ENCODE measurements at regions not wholly inside any gene's neighbourhood (a gene's known extent, or its start where the extent isn't known, plus 50 kb on each side); places are given as distances from the start of the nearest gene placed in this dataset.

DNA sequence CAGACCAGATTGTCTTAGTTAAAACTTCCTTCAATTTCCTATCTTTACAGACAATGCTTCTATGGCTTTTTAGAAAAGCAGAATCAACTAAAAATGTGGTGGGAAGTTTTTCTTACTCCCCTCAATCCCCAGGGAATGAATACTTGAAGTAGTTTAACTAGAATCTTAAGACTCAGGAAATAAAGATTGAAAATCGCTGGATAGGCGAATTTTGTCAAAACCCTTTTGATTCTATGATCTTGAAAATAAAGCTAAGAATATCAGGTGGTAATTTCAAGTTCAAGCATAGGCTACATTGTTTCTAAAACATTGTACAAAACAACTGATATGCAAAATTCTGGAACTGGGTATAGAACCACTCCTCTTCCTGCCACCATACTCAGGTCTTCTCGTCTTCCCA, 276.5 kb upstream of the GK2 start:
- no peak for TF ChIP-seq EZH2 (IDR thresholded peaks at IDR 0.05; ENCODE audit: low read length, missing control alignments)
- TF ChIP-seq, protein P1, sequence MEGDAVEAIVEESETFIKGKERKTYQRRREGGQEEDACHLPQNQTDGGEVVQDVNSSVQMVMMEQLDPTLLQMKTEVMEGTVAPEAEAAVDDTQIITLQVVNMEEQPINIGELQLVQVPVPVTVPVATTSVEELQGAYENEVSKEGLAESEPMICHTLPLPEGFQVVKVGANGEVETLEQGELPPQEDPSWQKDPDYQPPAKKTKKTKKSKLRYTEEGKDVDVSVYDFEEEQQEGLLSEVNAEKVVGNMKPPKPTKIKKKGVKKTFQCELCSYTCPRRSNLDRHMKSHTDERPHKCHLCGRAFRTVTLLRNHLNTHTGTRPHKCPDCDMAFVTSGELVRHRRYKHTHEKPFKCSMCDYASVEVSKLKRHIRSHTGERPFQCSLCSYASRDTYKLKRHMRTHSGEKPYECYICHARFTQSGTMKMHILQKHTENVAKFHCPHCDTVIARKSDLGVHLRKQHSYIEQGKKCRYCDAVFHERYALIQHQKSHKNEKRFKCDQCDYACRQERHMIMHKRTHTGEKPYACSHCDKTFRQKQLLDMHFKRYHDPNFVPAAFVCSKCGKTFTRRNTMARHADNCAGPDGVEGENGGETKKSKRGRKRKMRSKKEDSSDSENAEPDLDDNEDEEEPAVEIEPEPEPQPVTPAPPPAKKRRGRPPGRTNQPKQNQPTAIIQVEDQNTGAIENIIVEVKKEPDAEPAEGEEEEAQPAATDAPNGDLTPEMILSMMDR (conservative IDR thresholded peaks at IDR 0.05 in 1 of 2, IDR thresholded peaks at IDR 0.05 in 1 of 2; ENCODE audit: low read depth in 1 of 2, low read length in 2 of 2) = no peak
